Activated naive CD8-positive, alpha-beta T cell treated with anti-CD3 and anti-CD28 coated beads, Interleukin-2, amount 10 ng/mL, durations not matched to agents 7 days and 5 days (primary cell): ENCODE measurements at regions not wholly inside any gene's neighbourhood (a gene's known extent, or its start where the extent isn't known, plus 50 kb on each side); places are given as distances from the start of the nearest gene placed in this dataset.

Experiments
- ATAC-seq: fragments of 150-1000 bp; cut with Tn5 transposase; one replicate; pipeline ENCODE4 v1.10.0; 2021; ENCODE audit warnings: low read depth, moderate library complexity
- POLR2A ChIA-PET: fragments of 350-600 bp; sonication (Branson Sonifier 250); formaldehyde crosslinking; loops from one replicate; lab custom pipeline; 2021; ENCODE audit warnings: antibody characterized with exemption; lab: Charles Lee
- DNase-seq: peaks from one replicate; pipeline ENCODE4 v3.0.0; 2021
- H3K27ac Mint-ChIP-seq: one replicate; pipeline ENCODE4 v1.8.0; 2022; ENCODE audit warnings: mild to moderate bottlenecking, mixed read lengths
- H3K27me3 Mint-ChIP-seq: one replicate; pipeline ENCODE4 v1.8.0; 2022; ENCODE audit warnings: mild to moderate bottlenecking, moderate library complexity, mixed read lengths
- H3K36me3 Mint-ChIP-seq: one replicate; pipeline ENCODE4 v1.8.0; 2021; ENCODE audit warnings: mild to moderate bottlenecking, mixed read lengths
- H3K4me1 Mint-ChIP-seq: one replicate; pipeline ENCODE4 v1.8.0; 2021; ENCODE audit warnings: mixed read lengths
- H3K4me3 Mint-ChIP-seq: one replicate; pipeline ENCODE4 v1.8.0; 2022; ENCODE audit warnings: mild to moderate bottlenecking, moderate library complexity, mixed read lengths
- H3K9me3 Mint-ChIP-seq: one replicate; pipeline ENCODE4 v1.8.0; 2021; ENCODE audit warnings: mixed read lengths

DNA sequence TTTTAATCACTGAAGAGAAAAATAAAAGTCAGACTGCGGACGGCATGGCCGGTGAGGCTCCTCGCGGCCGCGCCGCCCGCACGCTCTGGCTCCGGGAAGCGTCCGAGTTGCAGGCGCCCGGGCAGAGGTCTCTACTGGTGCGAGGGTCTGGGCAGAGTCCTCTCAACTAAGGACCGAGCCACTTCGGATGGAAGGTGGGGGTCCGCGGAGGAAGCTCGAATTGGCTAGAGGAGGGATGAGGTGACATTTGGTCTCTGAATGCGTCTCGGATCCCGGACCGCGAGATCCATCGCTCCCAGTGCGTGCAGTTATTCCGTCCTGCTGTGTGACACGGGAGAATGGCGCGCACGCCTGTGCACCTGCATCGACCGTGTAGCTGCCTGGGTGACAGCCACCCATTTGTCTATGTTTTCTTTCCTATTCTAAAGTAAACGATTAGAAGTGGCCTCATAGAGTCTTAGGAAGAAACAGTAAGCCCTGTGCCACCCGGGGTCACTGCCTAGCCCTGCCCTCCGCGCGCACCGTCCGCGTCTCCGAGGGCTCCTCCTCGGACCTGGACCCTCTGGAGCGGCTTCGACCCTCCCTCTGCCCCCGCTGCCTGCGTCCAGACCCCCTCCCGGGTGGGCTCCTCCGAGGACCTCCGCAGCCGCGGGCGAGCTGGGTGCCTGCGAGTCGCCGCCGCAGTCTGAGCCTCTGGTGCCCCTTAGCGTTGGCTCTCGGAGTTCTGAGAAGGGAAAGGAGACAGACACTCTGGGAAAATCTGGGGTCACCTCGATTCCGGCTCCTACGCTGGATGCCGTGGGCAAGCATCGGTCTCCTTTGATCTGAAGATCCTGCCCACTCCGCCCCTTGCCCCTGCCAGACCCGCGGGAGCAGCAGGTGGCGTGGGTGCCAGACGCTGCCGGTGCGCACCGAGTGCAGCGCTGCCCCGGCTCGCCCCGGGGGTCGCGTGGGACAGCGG is 347.4 kb downstream of the LIG4 start:
- H3K27ac Mint-ChIP-seq = no peak overlapping the region
- peak overlapping the region; percentile 70 for H3K4me3 Mint-ChIP-seq
- no peaks in the 10 kb centered on the region for H3K36me3 Mint-ChIP-seq
- no peaks in the 10 kb centered on the region for H3K4me1 Mint-ChIP-seq
- no peaks in the 10 kb centered on the region for H3K9me3 Mint-ChIP-seq
- POLR2A ChIA-PET = no interaction called here
- ATAC-seq (no peak), DNase-seq (peak; percentile 30)
- peaks cover 47% of the 10 kb centered on the region for H3K27me3 Mint-ChIP-seq

DNA sequence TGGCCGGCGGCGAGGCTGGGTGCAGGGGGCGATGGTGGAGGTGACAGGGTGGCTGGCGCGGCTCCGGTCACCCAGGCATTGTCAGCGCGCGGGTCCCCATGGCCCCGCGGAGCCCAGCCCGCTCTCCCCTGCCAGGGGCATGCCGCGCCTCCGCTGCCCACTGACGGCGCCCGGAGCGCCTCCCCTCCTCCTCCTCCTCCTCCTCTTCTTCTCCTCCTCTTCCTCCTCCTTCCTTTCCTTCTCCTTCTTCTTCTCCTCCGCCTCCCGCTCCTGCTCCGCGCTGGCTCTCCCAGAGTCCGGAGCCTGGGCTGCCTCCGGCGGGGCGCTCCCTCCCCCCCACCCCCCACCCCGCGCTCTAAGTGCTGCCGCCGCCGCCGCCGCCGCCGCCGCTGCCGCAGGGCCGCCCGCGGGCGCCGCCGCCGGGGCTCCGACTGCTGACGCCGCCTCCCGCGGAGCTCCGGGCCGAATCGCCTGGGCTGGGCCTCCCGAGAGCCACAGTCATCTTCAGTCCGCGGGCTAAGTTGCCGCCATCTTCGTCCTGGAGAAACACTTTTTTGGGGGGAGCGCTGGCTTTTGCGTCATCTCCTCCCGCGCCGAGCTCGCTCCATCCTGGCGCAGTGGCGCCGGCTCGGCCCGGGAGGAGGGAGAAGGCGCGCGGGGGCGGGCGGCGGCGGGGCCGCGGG is 348.3 kb downstream of the LIG4 start:
- POLR2A ChIA-PET = no interaction called here
- ATAC-seq (no peak), DNase-seq (peak; percentile 25)
- Mint-ChIP-seq H3K36me3 (no peaks in the 10 kb centered on the region), H3K9me3 (no peaks in the 10 kb centered on the region), H3K4me1 (no peaks in the 10 kb centered on the region), H3K27me3 (peaks cover 47% of the 10 kb centered on the region), H3K27ac (no peak overlapping the region), H3K4me3 (peak overlapping the region; percentile 31)

DNA sequence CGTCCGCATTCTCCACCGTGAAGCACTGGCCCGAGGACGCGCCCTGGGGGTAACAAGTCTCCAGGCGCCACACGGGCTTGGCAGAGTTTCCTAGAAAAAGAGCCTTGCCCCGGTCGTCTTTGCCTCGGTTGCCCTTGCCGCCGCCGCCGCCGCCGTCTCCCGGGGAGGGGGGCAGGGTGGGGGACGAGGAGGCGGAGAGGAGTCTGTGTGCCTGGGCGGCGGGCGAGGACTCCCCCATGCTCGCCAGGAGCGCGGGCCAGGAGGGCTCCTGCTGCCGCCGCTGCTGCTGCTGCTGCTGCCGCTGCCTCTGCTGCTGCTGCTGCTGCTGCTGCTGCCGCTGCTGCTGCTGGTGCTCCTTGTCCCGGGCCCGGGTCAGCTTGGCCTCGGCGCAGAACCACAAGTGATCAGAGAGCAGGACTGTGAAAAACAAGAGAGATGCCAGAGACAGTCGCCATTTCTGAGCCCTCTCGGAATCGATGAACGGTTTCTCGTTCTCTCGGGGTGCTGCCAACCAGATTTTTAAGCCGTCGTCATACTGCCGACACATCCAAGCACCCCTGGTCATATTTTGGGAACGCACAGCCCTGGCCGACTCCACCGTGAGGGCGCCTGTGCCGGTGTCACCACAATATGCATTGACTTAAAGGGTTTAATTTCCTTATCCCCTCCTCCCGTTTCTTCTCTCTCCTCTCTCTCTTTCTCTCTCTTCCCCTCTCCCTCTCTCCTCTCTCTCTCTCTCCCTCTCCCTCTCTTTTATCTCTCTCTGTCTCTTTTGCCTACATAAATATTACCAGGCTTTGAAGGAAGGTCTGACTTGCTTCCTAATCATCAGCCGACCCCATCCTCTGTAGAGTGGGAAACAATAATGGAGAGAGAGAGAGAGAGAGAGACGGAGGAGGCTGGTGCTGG is 349.1 kb downstream of the LIG4 start:
- Mint-ChIP-seq H3K9me3 (no peaks in the 10 kb centered on the region), H3K36me3 (no peaks in the 10 kb centered on the region), H3K27ac (no peak overlapping the region), H3K4me3 (peak overlapping the region; percentile 31), H3K27me3 (peaks cover 47% of the 10 kb centered on the region), H3K4me1 (no peaks in the 10 kb centered on the region)
- ATAC-seq = no peak
- POLR2A ChIA-PET = no interaction called here
- DNase-seq = peak; percentile 30

DNA sequence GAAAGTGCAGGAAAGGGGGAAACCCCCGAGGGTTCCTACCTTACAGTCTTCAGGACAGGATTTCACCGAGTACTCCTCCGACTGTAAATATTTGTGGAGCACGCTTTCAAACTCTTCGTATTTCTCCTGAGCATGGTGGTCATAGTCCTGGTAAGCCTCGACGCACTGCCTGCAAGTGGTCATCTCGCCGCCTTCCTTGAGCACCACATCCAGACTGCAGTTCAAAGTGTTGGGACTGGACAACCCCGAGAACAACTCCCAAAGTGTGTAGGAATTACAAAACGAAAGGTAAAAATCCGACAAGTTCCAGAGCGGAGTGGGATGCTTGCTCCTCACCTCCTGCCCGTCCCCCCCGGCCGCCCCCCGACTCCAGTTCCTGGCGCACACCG is 349.7 kb downstream of the LIG4 start:
- Mint-ChIP-seq H3K27ac (no peak overlapping the region), H3K4me3 (no peak overlapping the region), H3K36me3 (no peaks in the 10 kb centered on the region), H3K27me3 (peaks cover 47% of the 10 kb centered on the region), H3K4me1 (no peaks in the 10 kb centered on the region), H3K9me3 (no peaks in the 10 kb centered on the region)
- no peak for DNase-seq
- ATAC-seq = no peak
- POLR2A ChIA-PET = no interaction called here

DNA sequence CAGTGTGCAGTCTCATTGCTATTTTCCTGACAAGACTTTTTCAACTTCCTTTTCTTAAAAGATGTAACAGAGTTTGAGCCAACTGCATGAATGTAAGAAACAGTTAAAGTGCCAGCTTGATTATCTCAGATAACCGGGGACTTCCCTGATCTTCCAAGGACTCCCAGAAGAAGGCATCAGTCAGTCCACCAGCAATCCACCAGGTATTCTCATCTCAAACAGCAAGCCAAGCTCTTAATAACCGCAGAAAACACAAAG is 350.1 kb downstream of the LIG4 start:
- H3K4me3 Mint-ChIP-seq = peak overlapping the region; percentile 56

DNA sequence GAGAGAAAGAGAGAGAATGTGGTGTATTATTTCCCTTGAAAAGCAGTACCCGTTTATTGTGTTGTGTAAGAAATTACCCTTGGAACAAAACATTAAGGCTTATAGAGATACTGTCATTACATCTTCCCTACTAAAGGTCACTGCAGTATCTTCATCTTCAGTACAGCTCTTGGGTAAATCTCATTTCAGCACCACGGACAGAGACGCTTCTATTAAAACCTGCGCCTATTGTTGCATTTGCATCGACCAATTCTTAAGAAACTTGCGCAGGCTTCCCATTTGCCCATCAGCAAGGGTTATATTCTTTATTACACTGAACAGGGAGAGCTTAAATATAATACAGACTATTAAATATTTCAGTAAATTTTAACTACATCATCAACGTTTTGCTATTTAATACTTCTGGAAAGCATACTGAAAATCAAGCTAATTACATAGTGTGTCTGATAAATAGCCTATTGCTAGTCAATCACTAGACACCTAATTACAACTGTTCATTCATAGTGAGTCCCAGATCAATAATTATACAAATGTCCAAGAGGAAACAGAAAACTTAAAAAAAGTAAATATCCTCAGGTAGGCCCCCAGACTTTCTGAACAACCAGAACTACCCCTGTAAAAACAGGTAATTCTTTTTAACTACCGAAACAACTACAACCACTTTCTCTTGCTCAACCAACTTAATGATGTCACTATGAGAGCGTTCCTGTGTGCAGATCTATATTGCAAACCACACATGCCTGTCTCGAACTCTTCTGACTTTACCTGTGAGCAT is 350.6 kb downstream of the LIG4 start:
- ATAC-seq = no peak
- Mint-ChIP-seq H3K36me3 (no peaks in the 10 kb centered on the region), H3K27ac (no peak overlapping the region), H3K4me3 (no peak overlapping the region), H3K27me3 (peaks cover 40% of the 10 kb centered on the region), H3K4me1 (no peaks in the 10 kb centered on the region), H3K9me3 (no peaks in the 10 kb centered on the region)
- no peak for DNase-seq
- POLR2A ChIA-PET = no interaction called here

More for the DNA sequence above, 350.1 kb downstream of the LIG4 start:
- H3K27me3 Mint-ChIP-seq = peaks cover 45% of the 10 kb centered on the region
- DNase-seq (no peak), ATAC-seq (no peak)
- no peaks in the 10 kb centered on the region for H3K36me3 Mint-ChIP-seq
- no peak overlapping the region for H3K27ac Mint-ChIP-seq
- H3K9me3 Mint-ChIP-seq = no peaks in the 10 kb centered on the region
- H3K4me1 Mint-ChIP-seq = no peaks in the 10 kb centered on the region
- POLR2A ChIA-PET = no interaction called here

DNA sequence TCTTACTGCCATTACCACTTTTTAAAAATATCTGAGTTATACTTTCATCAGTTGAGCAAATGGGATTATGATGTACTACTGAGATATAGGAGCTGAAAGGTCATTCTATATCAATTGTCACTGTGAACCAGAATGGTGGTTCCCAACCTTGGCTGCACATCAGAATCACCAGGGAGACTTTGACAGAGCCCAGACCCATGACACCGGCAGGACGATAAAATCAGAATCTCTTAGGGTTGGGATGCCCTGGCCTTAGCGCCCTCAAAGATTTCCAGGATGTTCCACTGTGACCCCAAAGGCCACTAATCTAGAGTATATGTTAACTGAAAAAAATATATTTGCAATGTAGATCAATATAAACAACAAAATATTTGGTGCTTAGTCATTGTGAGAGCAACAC is 355.1 kb downstream of the LIG4 start:
- peaks cover 10% of the 10 kb centered on the region for H3K27me3 Mint-ChIP-seq
- POLR2A ChIA-PET = no interaction called here
- H3K4me3 Mint-ChIP-seq = no peak overlapping the region
- ATAC-seq (no peak), DNase-seq (no peak)
- H3K4me1 Mint-ChIP-seq = no peaks in the 10 kb centered on the region
- no peak overlapping the region for H3K27ac Mint-ChIP-seq
- H3K9me3 Mint-ChIP-seq = no peaks in the 10 kb centered on the region
- no peaks in the 10 kb centered on the region for H3K36me3 Mint-ChIP-seq

DNA sequence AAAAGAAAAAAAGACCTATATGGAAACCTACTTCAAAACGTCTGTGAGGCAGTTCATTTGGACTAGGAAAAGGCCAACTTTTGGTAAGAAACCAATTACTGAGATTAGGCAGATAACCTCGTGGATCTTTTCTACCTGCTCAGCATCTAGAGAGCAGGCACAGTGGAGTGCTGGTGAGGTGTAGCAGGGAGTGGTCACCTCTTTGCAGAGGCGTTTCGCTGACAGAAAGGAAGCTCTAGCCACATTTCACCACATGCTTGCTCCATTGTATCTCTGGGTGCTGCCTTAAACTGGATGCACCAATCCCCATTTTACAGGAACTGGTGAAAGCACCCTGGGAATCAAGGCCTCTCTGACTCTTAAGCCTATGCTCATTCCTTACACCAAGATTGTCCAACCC is 360.5 kb downstream of the LIG4 start:
- Mint-ChIP-seq H3K27me3 (no peaks in the 10 kb centered on the region), H3K4me1 (no peaks in the 10 kb centered on the region), H3K9me3 (no peaks in the 10 kb centered on the region), H3K36me3 (no peaks in the 10 kb centered on the region), H3K27ac (no peak overlapping the region), H3K4me3 (no peak overlapping the region)
- DNase-seq (no peak), ATAC-seq (no peak)
- POLR2A ChIA-PET = no interaction called here

DNA sequence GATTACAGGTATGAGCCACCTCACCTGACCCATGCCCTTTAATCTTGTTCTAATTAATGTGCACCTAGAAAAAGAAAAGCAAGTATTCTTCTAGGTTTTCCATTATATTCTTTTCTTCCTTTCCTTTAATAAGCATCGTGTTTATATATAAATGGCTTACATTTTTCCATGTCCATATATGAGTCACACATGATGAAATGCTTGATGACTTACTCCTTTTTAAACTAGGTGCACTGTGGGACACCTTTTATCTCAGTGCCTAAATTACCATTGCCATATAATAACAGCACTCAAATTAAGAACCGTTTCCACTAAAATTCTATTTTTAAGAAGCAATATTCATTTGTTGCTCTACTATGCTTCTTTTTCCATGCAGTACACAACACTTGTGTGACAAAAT is 363.3 kb downstream of the LIG4 start:
- H3K9me3 Mint-ChIP-seq = no peaks in the 10 kb centered on the region
- ATAC-seq = no peak
- no peaks in the 10 kb centered on the region for H3K4me1 Mint-ChIP-seq
- DNase-seq = no peak
- H3K4me3 Mint-ChIP-seq = no peak overlapping the region
- H3K36me3 Mint-ChIP-seq = no peaks in the 10 kb centered on the region
- H3K27ac Mint-ChIP-seq = no peak overlapping the region
- H3K27me3 Mint-ChIP-seq = peaks cover 2% of the 10 kb centered on the region
- POLR2A ChIA-PET = no interaction called here

DNA sequence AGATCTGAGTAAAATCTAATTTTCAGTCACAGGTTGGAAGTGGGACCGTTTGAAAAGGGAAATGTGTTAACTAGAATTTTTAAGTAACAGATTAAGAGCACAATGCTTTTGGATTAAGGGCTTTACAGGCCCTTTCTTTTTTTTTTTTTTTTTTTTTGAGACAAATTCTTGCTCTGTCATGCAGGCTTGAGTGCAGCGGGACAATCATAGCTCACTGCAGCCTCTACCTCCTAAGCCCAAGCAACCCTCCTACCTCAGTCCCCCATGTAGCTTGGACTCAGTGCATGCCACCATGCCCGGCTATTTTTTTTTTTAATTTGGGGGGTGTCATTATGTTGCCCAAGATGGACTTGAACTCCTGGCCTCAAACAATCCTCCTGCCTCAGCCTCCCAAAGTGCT is 363.7 kb downstream of the LIG4 start:
- H3K9me3 Mint-ChIP-seq = no peaks in the 10 kb centered on the region
- H3K27me3 Mint-ChIP-seq = peaks cover 2% of the 10 kb centered on the region
- H3K4me3 Mint-ChIP-seq = no peak overlapping the region
- no peak for DNase-seq
- H3K36me3 Mint-ChIP-seq = no peaks in the 10 kb centered on the region
- ATAC-seq = no peak
- no peak overlapping the region for H3K27ac Mint-ChIP-seq
- H3K4me1 Mint-ChIP-seq = no peaks in the 10 kb centered on the region
- POLR2A ChIA-PET = no interaction called here

DNA sequence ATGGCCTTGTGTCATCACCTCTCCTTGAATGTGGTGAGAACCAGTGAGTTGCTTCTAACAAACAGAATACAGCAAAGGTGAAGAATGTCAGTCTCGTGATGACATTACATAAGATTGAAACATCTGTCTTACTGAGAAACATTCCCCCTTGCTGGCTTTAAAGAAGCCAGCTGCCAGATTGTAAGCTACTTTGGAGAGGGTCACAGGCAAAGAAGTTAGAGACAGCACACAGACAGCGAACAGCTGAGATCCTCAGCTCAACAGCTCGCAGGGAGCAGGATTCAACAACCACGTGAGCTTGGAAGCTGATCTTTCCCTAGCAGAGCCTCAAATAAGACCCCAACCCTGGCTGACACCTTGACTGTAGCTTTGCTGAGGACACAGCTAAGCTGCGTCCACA is 367.9 kb downstream of the LIG4 start:
- Mint-ChIP-seq H3K27me3 (peaks cover 2% of the 10 kb centered on the region), H3K9me3 (no peaks in the 10 kb centered on the region), H3K27ac (no peak overlapping the region), H3K36me3 (no peaks in the 10 kb centered on the region), H3K4me1 (no peaks in the 10 kb centered on the region), H3K4me3 (no peak overlapping the region)
- POLR2A ChIA-PET = no interaction called here
- no peak for DNase-seq
- no peak for ATAC-seq

DNA sequence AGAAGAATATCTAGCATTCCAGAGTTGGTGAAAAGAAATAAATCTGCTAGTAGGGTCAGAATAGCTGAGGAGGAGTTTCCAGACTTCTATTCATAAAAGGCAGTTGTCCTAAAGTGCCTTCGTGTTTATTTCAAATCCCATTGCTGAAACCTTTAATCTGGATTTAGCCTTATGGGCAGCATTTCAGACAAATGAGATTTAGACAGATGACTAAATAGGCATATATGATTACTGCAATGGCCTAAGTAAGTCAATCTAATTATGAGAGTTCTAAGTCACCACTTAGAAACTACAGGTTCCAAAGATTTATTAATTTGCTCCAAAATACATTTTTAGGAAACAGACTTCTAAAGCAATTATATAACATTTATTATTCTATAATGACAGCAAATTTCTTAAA is 368.7 kb downstream of the LIG4 start:
- DNase-seq (no peak), ATAC-seq (no peak)
- POLR2A ChIA-PET = no interaction called here
- peaks cover 2% of the 10 kb centered on the region for H3K27me3 Mint-ChIP-seq
- H3K4me3 Mint-ChIP-seq = no peak overlapping the region
- H3K9me3 Mint-ChIP-seq = no peaks in the 10 kb centered on the region
- H3K4me1 Mint-ChIP-seq = no peaks in the 10 kb centered on the region
- H3K27ac Mint-ChIP-seq = no peak overlapping the region
- H3K36me3 Mint-ChIP-seq = no peaks in the 10 kb centered on the region

DNA sequence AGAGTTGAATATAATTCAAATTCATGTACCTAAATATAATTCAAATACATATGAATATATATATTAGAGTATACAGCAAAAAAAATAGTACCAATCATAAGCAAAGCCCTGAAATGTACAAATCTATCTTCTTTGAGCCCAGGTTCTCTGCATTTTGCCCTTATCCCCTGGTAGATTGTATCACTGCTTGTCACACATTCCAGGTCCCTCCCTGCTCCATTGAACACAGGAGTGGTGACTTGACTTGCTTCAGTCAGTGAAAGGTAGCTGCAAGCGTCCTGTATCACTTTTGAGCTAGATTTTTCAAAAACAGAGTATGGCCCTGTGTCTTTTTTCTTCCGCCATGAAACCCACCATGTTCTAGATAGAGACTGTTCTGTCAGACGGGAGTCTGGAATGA is 369.4 kb downstream of the LIG4 start:
- POLR2A ChIA-PET = no interaction called here

More for the DNA sequence above, 369.4 kb downstream of the LIG4 start:
- Mint-ChIP-seq H3K27ac (no peak overlapping the region), H3K4me3 (no peak overlapping the region), H3K36me3 (no peaks in the 10 kb centered on the region), H3K27me3 (peaks cover 2% of the 10 kb centered on the region), H3K9me3 (no peaks in the 10 kb centered on the region), H3K4me1 (no peaks in the 10 kb centered on the region)
- DNase-seq (no peak), ATAC-seq (no peak)
